HEK293 (cell line): ENCODE measurements at regions not wholly inside any gene's neighbourhood (a gene's known extent, or its start where the extent isn't known, plus 50 kb on each side); places are given as distances from the start of the nearest gene placed in this dataset.

Source experiments
- CTCF ChIA-PET: fragments of 350-600 bp; formaldehyde crosslinking; extraction: SDS; loops from one replicate; lab custom pipeline; 2021; ENCODE audit warnings: antibody characterized with exemption; lab: Yijun Ruan, JAX
- POLR2A ChIA-PET: fragments of 300-600 bp; formaldehyde crosslinking; extraction: SDS; loops from one replicate; lab custom pipeline; 2020; ENCODE audit warnings: antibody characterized with exemption, inconsistent platforms; lab: Yijun Ruan, JAX
- H3K27ac ChIP-seq: fragments of 200-500 bp; sonication (Bioruptor generic); 2 replicates; pipeline ENCODE4 v1.5.1; 2014; ENCODE audit warnings: low read depth, low read length, control low read depth, inconsistent platforms; ENCODE audit errors: extremely low read depth
- H3K36me3 ChIP-seq, 2 experiments: fragments of 200-500 bp in 1 of 2; sonication (Bioruptor generic) in 1 of 2; 1 replicate in 1 of 2; 2 replicates in 1 of 2; pipeline ENCODE4 v1.5.1; 2014 to 2017; ENCODE audit warnings: inconsistent platforms in 2 of 2, low read length in 2 of 2; ENCODE audit not compliant: control insufficient read depth in 2 of 2, insufficient read depth in 1 of 2
- H3K4me1 ChIP-seq: fragments of 200-500 bp; sonication (Bioruptor generic); 2 replicates; pipeline ENCODE4 v1.5.1; 2014; ENCODE audit warnings: mild to moderate bottlenecking, low read length, inconsistent platforms; ENCODE audit not compliant: control insufficient read depth, insufficient read depth
- H3K4me3 ChIP-seq: 2 replicates; pipeline ENCODE4 v1.5.1; 2011; ENCODE audit warnings: low read depth, mild to moderate bottlenecking, control low read depth, low read length, moderate library complexity
- H3K9me3 ChIP-seq: fragments of 200-500 bp; sonication (Bioruptor generic); 2 replicates; pipeline ENCODE4 v1.5.1; 2014; ENCODE audit warnings: low read depth, low read length, inconsistent platforms; ENCODE audit not compliant: control insufficient read depth, insufficient read depth
- IKZF3 ChIP-seq: fragments of 450-650 bp; IDR thresholded peaks from 2 replicates; pipeline ENCODE4 v1.5.0; 2018; ENCODE audit warnings: missing biosample characterization, mild to moderate bottlenecking, missing genetic modification characterization, moderate library complexity
- MEIS1 ChIP-seq: sonication (generic); formaldehyde crosslinking; IDR thresholded peaks from 2 replicates; pipeline ENCODE4 v1.8.1; 2022; ENCODE audit warnings: missing genetic modification reagents, mild to moderate bottlenecking, borderline replicate concordance
- PATZ1 ChIP-seq: fragments of 450-650 bp; formaldehyde crosslinking; IDR thresholded peaks from 2 replicates; pipeline ENCODE4 v1.5.1; 2016; ENCODE audit warnings: missing biosample characterization, missing genetic modification characterization
- TRIM28 ChIP-seq: IDR thresholded peaks from 2 replicates; pipeline ENCODE4 v1.6.1; 2011; ENCODE audit warnings: low read length, control low read depth, borderline replicate concordance
- ZBTB21 ChIP-seq: fragments of 450-650 bp; formaldehyde crosslinking; IDR thresholded peaks from 2 replicates; pipeline ENCODE4 v1.5.1; 2017; ENCODE audit warnings: missing biosample characterization, missing genetic modification characterization
- ZNF146 ChIP-seq: fragments of 450-650 bp; formaldehyde crosslinking; IDR thresholded peaks from 2 replicates; pipeline ENCODE4 v1.5.1; 2016; ENCODE audit warnings: missing biosample characterization, missing genetic modification characterization
- ZNF157 ChIP-seq: fragments of 450-650 bp; formaldehyde crosslinking; IDR thresholded peaks from 2 replicates; pipeline ENCODE4 v1.5.1; 2016; ENCODE audit warnings: missing biosample characterization, missing genetic modification characterization
- ZNF175 ChIP-seq: fragments of 450-650 bp; formaldehyde crosslinking; IDR thresholded peaks from 2 replicates; pipeline ENCODE4 v1.5.1; 2016; ENCODE audit warnings: missing biosample characterization, missing genetic modification characterization
- ZNF280D ChIP-seq: fragments of 450-650 bp; formaldehyde crosslinking; IDR thresholded peaks from 2 replicates; pipeline ENCODE4 v1.5.1; 2016; ENCODE audit warnings: missing biosample characterization, missing genetic modification characterization
- ZNF311 ChIP-seq: fragments of 450-650 bp; formaldehyde crosslinking; IDR thresholded peaks from 2 replicates; pipeline ENCODE4 v1.5.1; 2017; ENCODE audit warnings: missing biosample characterization, missing genetic modification characterization, borderline replicate concordance
- ZNF366 ChIP-seq: fragments of 450-650 bp; formaldehyde crosslinking; conservative IDR thresholded peaks from 2 replicates; pipeline ENCODE4 v1.5.1; 2016; ENCODE audit warnings: missing biosample characterization, missing genetic modification characterization
- ZNF391 ChIP-seq: fragments of 450-650 bp; formaldehyde crosslinking; IDR thresholded peaks from 2 replicates; pipeline ENCODE4 v1.5.1; 2016; ENCODE audit warnings: low read depth, missing biosample characterization, missing genetic modification characterization, borderline replicate concordance
- ZNF521 ChIP-seq: fragments of 450-650 bp; formaldehyde crosslinking; IDR thresholded peaks from 2 replicates; pipeline ENCODE4 v1.5.1; 2017; ENCODE audit warnings: missing biosample characterization, mild to moderate bottlenecking, missing genetic modification characterization
- ZNF530 ChIP-seq: fragments of 450-650 bp; formaldehyde crosslinking; IDR thresholded peaks from 2 replicates; pipeline ENCODE4 v1.5.1; 2016; ENCODE audit warnings: low read depth, missing biosample characterization, missing genetic modification characterization
- ZNF548 ChIP-seq: fragments of 450-650 bp; formaldehyde crosslinking; IDR thresholded peaks from 2 replicates; pipeline ENCODE4 v1.5.1; 2016; ENCODE audit warnings: missing biosample characterization, missing genetic modification characterization
- ZNF629 ChIP-seq: fragments of 450-650 bp; formaldehyde crosslinking; IDR thresholded peaks from 2 replicates; pipeline ENCODE4 v1.5.1; 2017; ENCODE audit warnings: missing biosample characterization, missing genetic modification characterization
- ZNF692 ChIP-seq: fragments of 450-650 bp; formaldehyde crosslinking; IDR thresholded peaks from 2 replicates; pipeline ENCODE4 v1.5.1; 2016; ENCODE audit warnings: missing biosample characterization, missing genetic modification characterization
- ZNF768 ChIP-seq: fragments of 450-650 bp; formaldehyde crosslinking; IDR thresholded peaks from 2 replicates; pipeline ENCODE4 v1.5.1; 2018; ENCODE audit warnings: missing biosample characterization, mild to moderate bottlenecking, missing genetic modification characterization
- TF ChIP-seq, protein P1 (sequence below): fragments of 450-650 bp; formaldehyde crosslinking; IDR thresholded peaks from 2 replicates; pipeline ENCODE4 v1.5.1; 2016; ENCODE audit warnings: missing biosample characterization, missing genetic modification characterization, borderline replicate concordance
- TF ChIP-seq, protein P2 (sequence below): fragments of 450-650 bp; formaldehyde crosslinking; IDR thresholded peaks from 2 replicates; pipeline ENCODE4 v1.5.1; 2017; ENCODE audit warnings: missing biosample characterization, missing genetic modification characterization

GRCh38 chr6:4291453-4292403 lies 156.4 kb upstream of the ECI2 start (continued):
- TF ChIP-seq ZNF280D (tag by site-specific recombination) (peak; percentile 33; the same call in 1 of the 2 replicates), ZNF157 (tag by site-specific recombination) (no peak), PATZ1 (peak; percentile 79), ZNF175 (tag by site-specific recombination) (no peak)
- TF ChIP-seq, protein P1, sequence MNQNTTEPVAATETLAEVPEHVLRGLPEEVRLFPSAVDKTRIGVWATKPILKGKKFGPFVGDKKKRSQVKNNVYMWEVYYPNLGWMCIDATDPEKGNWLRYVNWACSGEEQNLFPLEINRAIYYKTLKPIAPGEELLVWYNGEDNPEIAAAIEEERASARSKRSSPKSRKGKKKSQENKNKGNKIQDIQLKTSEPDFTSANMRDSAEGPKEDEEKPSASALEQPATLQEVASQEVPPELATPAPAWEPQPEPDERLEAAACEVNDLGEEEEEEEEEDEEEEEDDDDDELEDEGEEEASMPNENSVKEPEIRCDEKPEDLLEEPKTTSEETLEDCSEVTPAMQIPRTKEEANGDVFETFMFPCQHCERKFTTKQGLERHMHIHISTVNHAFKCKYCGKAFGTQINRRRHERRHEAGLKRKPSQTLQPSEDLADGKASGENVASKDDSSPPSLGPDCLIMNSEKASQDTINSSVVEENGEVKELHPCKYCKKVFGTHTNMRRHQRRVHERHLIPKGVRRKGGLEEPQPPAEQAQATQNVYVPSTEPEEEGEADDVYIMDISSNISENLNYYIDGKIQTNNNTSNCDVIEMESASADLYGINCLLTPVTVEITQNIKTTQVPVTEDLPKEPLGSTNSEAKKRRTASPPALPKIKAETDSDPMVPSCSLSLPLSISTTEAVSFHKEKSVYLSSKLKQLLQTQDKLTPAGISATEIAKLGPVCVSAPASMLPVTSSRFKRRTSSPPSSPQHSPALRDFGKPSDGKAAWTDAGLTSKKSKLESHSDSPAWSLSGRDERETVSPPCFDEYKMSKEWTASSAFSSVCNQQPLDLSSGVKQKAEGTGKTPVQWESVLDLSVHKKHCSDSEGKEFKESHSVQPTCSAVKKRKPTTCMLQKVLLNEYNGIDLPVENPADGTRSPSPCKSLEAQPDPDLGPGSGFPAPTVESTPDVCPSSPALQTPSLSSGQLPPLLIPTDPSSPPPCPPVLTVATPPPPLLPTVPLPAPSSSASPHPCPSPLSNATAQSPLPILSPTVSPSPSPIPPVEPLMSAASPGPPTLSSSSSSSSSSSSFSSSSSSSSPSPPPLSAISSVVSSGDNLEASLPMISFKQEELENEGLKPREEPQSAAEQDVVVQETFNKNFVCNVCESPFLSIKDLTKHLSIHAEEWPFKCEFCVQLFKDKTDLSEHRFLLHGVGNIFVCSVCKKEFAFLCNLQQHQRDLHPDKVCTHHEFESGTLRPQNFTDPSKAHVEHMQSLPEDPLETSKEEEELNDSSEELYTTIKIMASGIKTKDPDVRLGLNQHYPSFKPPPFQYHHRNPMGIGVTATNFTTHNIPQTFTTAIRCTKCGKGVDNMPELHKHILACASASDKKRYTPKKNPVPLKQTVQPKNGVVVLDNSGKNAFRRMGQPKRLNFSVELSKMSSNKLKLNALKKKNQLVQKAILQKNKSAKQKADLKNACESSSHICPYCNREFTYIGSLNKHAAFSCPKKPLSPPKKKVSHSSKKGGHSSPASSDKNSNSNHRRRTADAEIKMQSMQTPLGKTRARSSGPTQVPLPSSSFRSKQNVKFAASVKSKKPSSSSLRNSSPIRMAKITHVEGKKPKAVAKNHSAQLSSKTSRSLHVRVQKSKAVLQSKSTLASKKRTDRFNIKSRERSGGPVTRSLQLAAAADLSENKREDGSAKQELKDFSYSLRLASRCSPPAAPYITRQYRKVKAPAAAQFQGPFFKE = no peak
- TF ChIP-seq, protein P2, sequence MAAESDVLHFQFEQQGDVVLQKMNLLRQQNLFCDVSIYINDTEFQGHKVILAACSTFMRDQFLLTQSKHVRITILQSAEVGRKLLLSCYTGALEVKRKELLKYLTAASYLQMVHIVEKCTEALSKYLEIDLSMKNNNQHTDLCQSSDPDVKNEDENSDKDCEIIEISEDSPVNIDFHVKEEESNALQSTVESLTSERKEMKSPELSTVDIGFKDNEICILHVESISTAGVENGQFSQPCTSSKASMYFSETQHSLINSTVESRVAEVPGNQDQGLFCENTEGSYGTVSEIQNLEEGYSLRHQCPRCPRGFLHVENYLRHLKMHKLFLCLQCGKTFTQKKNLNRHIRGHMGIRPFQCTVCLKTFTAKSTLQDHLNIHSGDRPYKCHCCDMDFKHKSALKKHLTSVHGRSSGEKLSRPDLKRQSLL = no peak

- CTCF ChIA-PET = no interaction called here
- Histone ChIP-seq H3K9me3 (no peaks in the 10 kb centered on the region), H3K36me3 (no peaks in the 10 kb centered on the region), H3K4me3 (no peak overlapping the region), H3K4me1 (no peaks in the 10 kb centered on the region; the same call in 1 of the 2 replicates), H3K27ac (no peak overlapping the region)
- POLR2A ChIA-PET = no interaction called here
- no peak for TF ChIP-seq ZNF391 (tag by site-specific recombination)
- TF ChIP-seq ZNF146 (tag by site-specific recombination) = no peak
- TF ChIP-seq ZNF311 (tag by site-specific recombination) = no peak
- 0 out of 2 replicates have a peak, but pooled peaks have one; percentile 42 for TF ChIP-seq ZBTB21 (tag by site-specific recombination)
- TF ChIP-seq ZNF768 (tag by site-specific recombination) = no peak
- TF ChIP-seq ZNF366 (tag by site-specific recombination) = 0 out of 2 replicates have a peak, but pooled peaks have one; percentile 9
- no peak for TF ChIP-seq TRIM28
- TF ChIP-seq ZNF692 (tag by site-specific recombination) = peak; percentile 94
- TF ChIP-seq MEIS1 = no peak
- no peak for TF ChIP-seq ZNF530 (tag by site-specific recombination)
- TF ChIP-seq ZNF629 (tag by site-specific recombination) = peak; percentile 61
- TF ChIP-seq ZNF548 (tag by site-specific recombination) = no peak
- TF ChIP-seq IKZF3 = no peak
- TF ChIP-seq ZNF521 = no peak
Observed at GRCh38 chr6:4289770-4290320, 154.5 kb upstream of the ECI2 start.
